Panc1 (cell line): ENCODE measurements at regions not wholly inside any gene's neighbourhood (a gene's known extent, or its start where the extent isn't known, plus 50 kb on each side); places are given as distances from the start of the nearest gene placed in this dataset.

Experiments
- POLR2AphosphoS5 ChIP-seq: IDR thresholded peaks from 2 replicates; pipeline ENCODE4 v1.6.1; 2012; ENCODE audit warnings: mild to moderate bottlenecking, low read depth, low read length, moderate library complexity
- SIN3A ChIP-seq: IDR thresholded peaks from 2 replicates; pipeline ENCODE4 v1.6.1; 2012; ENCODE audit warnings: low read depth, mild to moderate bottlenecking, low read length, moderate library complexity, borderline replicate concordance; ENCODE audit not compliant: insufficient read depth
- TCF7L2 ChIP-seq: IDR thresholded peaks from 2 replicates; pipeline ENCODE4 v1.6.1; 2011; ENCODE audit warnings: mild to moderate bottlenecking, low read depth, low read length, inconsistent platforms
- TF ChIP-seq, protein P1 (sequence below): fragments of 450-650 bp; IDR thresholded peaks from 2 replicates; pipeline ENCODE4 v1.5.1; 2017; ENCODE audit warnings: mild to moderate bottlenecking
- TF ChIP-seq, protein P2 (sequence below), 2 experiments: IDR thresholded peaks; 2 replicates each; pipeline ENCODE4 v1.6.1; 2011 to 2012; ENCODE audit warnings: low read depth in 2 of 2, control low read depth in 1 of 2, low read length in 1 of 2, mild to moderate bottlenecking in 1 of 2, moderate library complexity in 1 of 2; ENCODE audit not compliant: insufficient read depth in 1 of 2

DNA sequence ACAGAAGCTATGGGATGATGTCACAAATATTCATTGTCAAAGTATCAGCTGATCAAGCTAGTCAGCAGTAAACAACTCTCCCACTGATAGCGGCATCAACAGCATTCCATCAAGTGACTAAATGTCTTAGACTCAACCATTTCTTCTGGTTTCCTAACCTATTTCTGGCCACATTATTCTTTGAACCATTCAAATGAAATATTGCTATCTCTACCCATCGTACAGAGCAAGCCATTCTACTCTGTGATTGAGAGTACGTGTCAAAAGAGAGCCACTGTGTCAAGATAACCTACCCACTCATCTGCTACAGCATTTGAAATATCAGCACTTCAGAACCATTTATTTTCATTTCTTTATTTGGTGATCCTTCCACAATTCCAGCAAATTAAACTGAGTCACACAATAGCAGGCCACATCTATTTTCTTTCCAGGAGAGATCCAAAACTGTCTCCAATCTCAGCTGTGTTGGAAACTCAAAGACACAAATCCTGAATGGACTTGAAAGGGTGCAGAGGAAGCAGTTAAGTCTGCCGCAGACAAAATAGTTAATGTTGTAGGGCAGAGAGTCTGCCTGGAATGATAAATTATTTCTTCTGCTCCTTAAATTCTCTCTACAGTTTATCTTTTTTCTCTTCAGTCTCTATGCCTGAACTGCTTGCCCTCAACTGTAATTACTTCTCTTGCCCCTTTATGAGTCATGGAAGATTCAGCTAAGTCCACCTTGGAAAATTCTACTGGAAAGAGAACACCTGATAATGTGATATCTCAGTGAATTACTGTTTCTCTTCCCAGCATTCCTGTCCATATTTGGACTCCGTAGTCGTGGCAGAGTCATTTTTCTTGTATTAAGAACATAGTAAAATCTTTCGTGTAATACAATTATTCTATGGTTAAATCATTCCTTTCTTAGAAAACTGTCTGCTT, 364.8 kb downstream of the PDGFC start:
- TF ChIP-seq, protein P1, sequence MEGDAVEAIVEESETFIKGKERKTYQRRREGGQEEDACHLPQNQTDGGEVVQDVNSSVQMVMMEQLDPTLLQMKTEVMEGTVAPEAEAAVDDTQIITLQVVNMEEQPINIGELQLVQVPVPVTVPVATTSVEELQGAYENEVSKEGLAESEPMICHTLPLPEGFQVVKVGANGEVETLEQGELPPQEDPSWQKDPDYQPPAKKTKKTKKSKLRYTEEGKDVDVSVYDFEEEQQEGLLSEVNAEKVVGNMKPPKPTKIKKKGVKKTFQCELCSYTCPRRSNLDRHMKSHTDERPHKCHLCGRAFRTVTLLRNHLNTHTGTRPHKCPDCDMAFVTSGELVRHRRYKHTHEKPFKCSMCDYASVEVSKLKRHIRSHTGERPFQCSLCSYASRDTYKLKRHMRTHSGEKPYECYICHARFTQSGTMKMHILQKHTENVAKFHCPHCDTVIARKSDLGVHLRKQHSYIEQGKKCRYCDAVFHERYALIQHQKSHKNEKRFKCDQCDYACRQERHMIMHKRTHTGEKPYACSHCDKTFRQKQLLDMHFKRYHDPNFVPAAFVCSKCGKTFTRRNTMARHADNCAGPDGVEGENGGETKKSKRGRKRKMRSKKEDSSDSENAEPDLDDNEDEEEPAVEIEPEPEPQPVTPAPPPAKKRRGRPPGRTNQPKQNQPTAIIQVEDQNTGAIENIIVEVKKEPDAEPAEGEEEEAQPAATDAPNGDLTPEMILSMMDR, result no peak
- TF ChIP-seq TCF7L2 (no peak), POLR2AphosphoS5 (no peak), SIN3A (no peak)
- TF ChIP-seq, protein P2, sequence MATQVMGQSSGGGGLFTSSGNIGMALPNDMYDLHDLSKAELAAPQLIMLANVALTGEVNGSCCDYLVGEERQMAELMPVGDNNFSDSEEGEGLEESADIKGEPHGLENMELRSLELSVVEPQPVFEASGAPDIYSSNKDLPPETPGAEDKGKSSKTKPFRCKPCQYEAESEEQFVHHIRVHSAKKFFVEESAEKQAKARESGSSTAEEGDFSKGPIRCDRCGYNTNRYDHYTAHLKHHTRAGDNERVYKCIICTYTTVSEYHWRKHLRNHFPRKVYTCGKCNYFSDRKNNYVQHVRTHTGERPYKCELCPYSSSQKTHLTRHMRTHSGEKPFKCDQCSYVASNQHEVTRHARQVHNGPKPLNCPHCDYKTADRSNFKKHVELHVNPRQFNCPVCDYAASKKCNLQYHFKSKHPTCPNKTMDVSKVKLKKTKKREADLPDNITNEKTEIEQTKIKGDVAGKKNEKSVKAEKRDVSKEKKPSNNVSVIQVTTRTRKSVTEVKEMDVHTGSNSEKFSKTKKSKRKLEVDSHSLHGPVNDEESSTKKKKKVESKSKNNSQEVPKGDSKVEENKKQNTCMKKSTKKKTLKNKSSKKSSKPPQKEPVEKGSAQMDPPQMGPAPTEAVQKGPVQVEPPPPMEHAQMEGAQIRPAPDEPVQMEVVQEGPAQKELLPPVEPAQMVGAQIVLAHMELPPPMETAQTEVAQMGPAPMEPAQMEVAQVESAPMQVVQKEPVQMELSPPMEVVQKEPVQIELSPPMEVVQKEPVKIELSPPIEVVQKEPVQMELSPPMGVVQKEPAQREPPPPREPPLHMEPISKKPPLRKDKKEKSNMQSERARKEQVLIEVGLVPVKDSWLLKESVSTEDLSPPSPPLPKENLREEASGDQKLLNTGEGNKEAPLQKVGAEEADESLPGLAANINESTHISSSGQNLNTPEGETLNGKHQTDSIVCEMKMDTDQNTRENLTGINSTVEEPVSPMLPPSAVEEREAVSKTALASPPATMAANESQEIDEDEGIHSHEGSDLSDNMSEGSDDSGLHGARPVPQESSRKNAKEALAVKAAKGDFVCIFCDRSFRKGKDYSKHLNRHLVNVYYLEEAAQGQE (IDR thresholded peaks at IDR 0.05; ENCODE audit: insufficient read depth in 1 of 2, low read depth in 2 of 2, low read length in 1 of 2), result no peak
